ENCODE measurements at regions not wholly inside any gene's neighbourhood (a gene's known extent, or its start where the extent isn't known, plus 50 kb on each side); places are given as distances from the start of the nearest gene placed in this dataset.
"Not testable (repeated sequence)": the region's sequence is repeated elsewhere in the genome, so short reads cannot be mapped to it uniquely, and the experiment has no call there.

- in situ Hi-C loops (cut with MboI; ENCODE audit: low sequenced_read_pairs) = no loop called here
These were observed 166.2 kb downstream of the TOMM20 start for GRCh38 chr1:234962340-234962989.

GRCh38 chr1:234961456-234962339 is 166.9 kb downstream of the TOMM20 start:
- in situ Hi-C loops (cut with MboI; ENCODE audit: low sequenced_read_pairs) = no loop called here

GRCh38 chr1:234960722-234961455 is 167.7 kb downstream of the TOMM20 start:
- in situ Hi-C loops (cut with MboI; ENCODE audit: low sequenced_read_pairs) = no loop called here

- in situ Hi-C loops (cut with MboI; ENCODE audit: low sequenced_read_pairs) = loop anchor here (5.0 kb wide), 1 partner anchor 123 kb away; no protein-coding TSS in a partner anchor
These were observed 169.7 kb downstream of the TOMM20 start for GRCh38 chr1:234958706-234959657.

- in situ Hi-C loops (cut with MboI; ENCODE audit: low sequenced_read_pairs) = loop anchor here (5.0 kb wide), 1 partner anchor 124 kb away; no protein-coding TSS in a partner anchor
These were observed 170.5 kb downstream of the TOMM20 start for GRCh38 chr1:234958066-234958705.

GRCh38 chr1:234957330-234958065 is 171.1 kb downstream of the TOMM20 start:
- in situ Hi-C loops (cut with MboI; ENCODE audit: low sequenced_read_pairs) = loop anchor here (5.0 kb wide), 1 partner anchor 125 kb away; no protein-coding TSS in a partner anchor

- in situ Hi-C loops (cut with MboI; ENCODE audit: low sequenced_read_pairs) = loop anchor here (5.0 kb wide), 1 partner anchor 125 kb away; no protein-coding TSS in a partner anchor
These were observed 171.8 kb downstream of the TOMM20 start for GRCh38 chr1:234956821-234957329.

GRCh38 chr1:234955107-234955731 is 173.4 kb downstream of the TOMM20 start:
- in situ Hi-C loops (cut with MboI; ENCODE audit: low sequenced_read_pairs) = loop anchor here (5.0 kb wide), 1 partner anchor 127 kb away; no protein-coding TSS in a partner anchor

- in situ Hi-C loops (cut with MboI; ENCODE audit: low sequenced_read_pairs) = loop anchor here (5.0 kb wide), 1 partner anchor 128 kb away; no protein-coding TSS in a partner anchor
These were observed 174.0 kb downstream of the TOMM20 start for GRCh38 chr1:234954613-234955012.

- in situ Hi-C loops (cut with MboI; ENCODE audit: low sequenced_read_pairs) = no loop called here
These were observed 174.8 kb downstream of the TOMM20 start for GRCh38 chr1:234953655-234954405.

- in situ Hi-C loops (cut with MboI; ENCODE audit: low sequenced_read_pairs) = no loop called here
These were observed 178.0 kb downstream of the TOMM20 start for GRCh38 chr1:234950598-234950997.

GRCh38 chr1:234949528-234949927 is 179.1 kb downstream of the TOMM20 start:
- in situ Hi-C loops (cut with MboI; ENCODE audit: low sequenced_read_pairs) = not testable (repeated sequence)

GRCh38 chr1:234944439-234945344 is 183.9 kb downstream of the TOMM20 start:
- in situ Hi-C loops (cut with MboI; ENCODE audit: low sequenced_read_pairs) = no loop called here

- in situ Hi-C loops (cut with MboI; ENCODE audit: low sequenced_read_pairs) = no loop called here
These were observed 184.7 kb downstream of the TOMM20 start for GRCh38 chr1:234943836-234944402.

- in situ Hi-C loops (cut with MboI; ENCODE audit: low sequenced_read_pairs) = no loop called here
These were observed 185.6 kb downstream of the TOMM20 start for GRCh38 chr1:234942879-234943506.

GRCh38 chr1:234942012-234942332 is 186.7 kb downstream of the TOMM20 start:
- in situ Hi-C loops (cut with MboI; ENCODE audit: low sequenced_read_pairs) = no loop called here
